Esophagus muscularis mucosa (tissue), 3 donors: ENCODE measurements at regions not wholly inside any gene's neighbourhood (a gene's known extent, or its start where the extent isn't known, plus 50 kb on each side); places are given as distances from the start of the nearest gene placed in this dataset.

Source experiments
- CTCF ChIP-seq, 3 experiments: fragments of 200-600 bp in 2 of 3; fragments of 450-650 bp in 1 of 3; sonication (generic) in 2 of 3; IDR thresholded peaks; one replicate each; pipeline ENCODE4 v1.5.1; 2017 to 2019; ENCODE audit warnings: antibody characterized with exemption in 3 of 3, mild to moderate bottlenecking in 2 of 3, moderate library complexity in 1 of 3
- POLR2A ChIP-seq: fragments of 450-650 bp; IDR thresholded peaks from one replicate; pipeline ENCODE4 v1.6.1; 2017; ENCODE audit warnings: antibody characterized with exemption, moderate library complexity, mild to moderate bottlenecking, low read depth

DNA sequence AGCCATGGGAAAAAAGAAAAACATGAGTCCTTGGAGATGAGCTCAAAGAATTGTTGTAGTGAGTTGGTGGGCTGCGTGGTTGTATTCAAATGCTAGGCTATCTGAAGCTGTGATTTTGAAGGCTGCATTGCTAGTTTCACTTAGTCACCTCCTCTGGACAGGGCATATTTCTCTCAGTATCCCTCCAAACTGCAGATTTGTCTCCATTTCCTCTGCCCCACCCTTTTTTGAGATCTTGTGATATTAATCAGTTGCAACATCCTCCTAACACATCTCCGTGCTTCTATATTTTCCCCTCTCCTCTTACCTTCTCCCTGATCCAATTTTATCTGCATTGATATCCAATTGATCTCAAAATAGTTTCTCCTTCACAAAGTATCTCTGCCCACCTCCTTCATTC, 1048.0 kb upstream of the WWC1 start:
- TF ChIP-seq CTCF (IDR thresholded peaks at IDR 0.05) (no peak), POLR2A (no peak)
